Breast epithelium (tissue), 4 donors: ENCODE measurements at regions not wholly inside any gene's neighbourhood (a gene's known extent, or its start where the extent isn't known, plus 50 kb on each side); places are given as distances from the start of the nearest gene placed in this dataset.

Experiments
- DNase-seq, 2 donors: peaks; one replicate each; pipeline ENCODE4 v3.0.0-alpha.2; 2019; ENCODE audit warnings: low spot score in 2 of 2
- H3K27ac ChIP-seq, 2 donors: fragments of 200-600 bp; sonication (generic) in 1 of 2; one replicate each; pipeline ENCODE4 v1.5.1; 2016 to 2019; ENCODE audit warnings: mild to moderate bottlenecking in 1 of 2
- H3K27me3 ChIP-seq, 2 donors: fragments of 200-600 bp; sonication (generic) in 1 of 2; one replicate each; pipeline versions ENCODE4 v1.5.1 to v1.6.0; 2017 to 2019; ENCODE audit warnings: control low read depth in 1 of 2, mild to moderate bottlenecking in 1 of 2
- H3K36me3 ChIP-seq: fragments of 200-600 bp; one replicate; pipeline ENCODE4 v1.5.1; 2019
- H3K4me1 ChIP-seq, 2 donors: fragments of 200-600 bp; sonication (generic); one replicate each; pipeline ENCODE4 v1.5.1; 2016 to 2019; ENCODE audit warnings: control low read depth in 1 of 2
- H3K4me3 ChIP-seq, 3 donors: fragments of 200-600 bp; sonication (generic); 1 replicate in 2 of 3; 2 replicates in 1 of 3; pipeline ENCODE4 v1.5.1; 2016 to 2019; ENCODE audit warnings: mild to moderate bottlenecking in 3 of 3, moderate library complexity in 2 of 3
- H3K9me3 ChIP-seq, 2 donors: fragments of 200-600 bp; sonication (generic) in 1 of 2; one replicate each; pipeline ENCODE4 v1.5.1; 2016 to 2019; ENCODE audit warnings: control low read depth in 1 of 2
- CTCF ChIP-seq, 3 donors: fragments of 450-650 bp; IDR thresholded peaks; one replicate each; pipeline ENCODE4 v1.5.1; 2016 to 2017; ENCODE audit warnings: antibody characterized with exemption in 3 of 3, mild to moderate bottlenecking in 3 of 3, moderate library complexity in 3 of 3
- POLR2A ChIP-seq: fragments of 450-650 bp; IDR thresholded peaks from one replicate; pipeline ENCODE4 v1.6.1; 2016; ENCODE audit warnings: antibody characterized with exemption, mild to moderate bottlenecking, moderate library complexity
- POLR2AphosphoS5 ChIP-seq, 3 donors: sonication (generic); formaldehyde crosslinking; IDR thresholded peaks; one replicate each; pipeline ENCODE4 v1.6.1; 2017; ENCODE audit warnings: antibody characterized with exemption in 3 of 3
- intact Hi-C: fragments of 100-400 bp; cut with DNase I; formaldehyde crosslinking; loops from one replicate; pipeline ENCODE4 v1.15.1; 2023; ENCODE audit warnings: low total_unique reads

DNA sequence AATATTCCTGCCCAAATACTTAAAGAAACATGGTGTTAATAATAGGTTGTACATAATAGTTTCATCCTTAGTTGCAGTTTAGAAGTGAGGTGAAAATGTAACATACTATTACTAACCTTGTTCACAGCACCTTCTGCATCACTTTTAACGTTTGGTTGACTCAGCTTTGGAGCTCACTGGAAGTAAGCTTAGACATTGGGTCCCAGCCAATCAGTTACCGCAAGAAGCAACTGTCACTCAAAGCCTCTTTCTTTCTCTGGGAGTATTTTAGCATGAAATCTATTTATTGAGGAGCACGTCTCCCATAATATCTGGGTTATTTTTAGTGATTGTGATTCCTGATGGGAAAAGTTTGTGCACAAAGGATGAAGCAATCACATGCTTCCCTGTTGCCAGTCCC lies 472.6 kb downstream of the SNAPC1 start:
- no peaks in the 10 kb centered on the region for H3K36me3 ChIP-seq
- intact Hi-C loops = no loop called here
- no peak overlapping the region for H3K4me3 ChIP-seq
- DNase-seq = no peak
- H3K4me1 ChIP-seq = no peaks in the 10 kb centered on the region
- H3K9me3 ChIP-seq = peaks cover 21% of the 10 kb centered on the region in 2 donors
- no peaks in the 10 kb centered on the region for H3K27me3 ChIP-seq
- TF ChIP-seq CTCF (IDR thresholded peaks at IDR 0.05) (no peak), POLR2AphosphoS5 (IDR thresholded peaks at IDR 0.05) (no peak), POLR2A (no peak)
- H3K27ac ChIP-seq = no peak overlapping the region

DNA sequence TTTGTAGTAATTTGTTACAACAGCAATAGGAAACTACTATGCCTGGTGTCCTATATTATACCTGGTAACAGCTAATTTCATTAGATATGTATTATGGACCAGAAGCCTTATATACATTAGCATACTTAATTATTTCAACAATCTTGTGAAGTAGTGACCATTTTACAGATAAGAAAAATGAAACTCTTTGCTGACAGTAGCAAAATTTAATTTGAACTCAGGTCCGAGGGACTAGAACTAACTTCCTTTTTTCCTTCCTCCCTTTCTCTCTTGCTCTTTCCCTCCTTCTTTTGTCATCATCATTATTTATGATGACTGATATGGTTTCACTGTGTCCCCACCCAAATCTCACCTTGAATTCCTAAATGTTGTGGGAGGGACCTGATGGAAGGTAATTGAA lies 482.0 kb downstream of the SNAPC1 start:
- DNase-seq = no peak
- Histone ChIP-seq H3K36me3 (no peaks in the 10 kb centered on the region), H3K4me1 (no peaks in the 10 kb centered on the region), H3K9me3 (no peaks in the 10 kb centered on the region), H3K4me3 (no peak overlapping the region), H3K27ac (no peak overlapping the region), H3K27me3 (no peaks in the 10 kb centered on the region)
- TF ChIP-seq POLR2A (no peak), CTCF (IDR thresholded peaks at IDR 0.05) (no peak), POLR2AphosphoS5 (IDR thresholded peaks at IDR 0.05) (no peak)
- intact Hi-C loops = no loop called here

GRCh38 chr14:62247266-62247665 lies 485.0 kb downstream of the SNAPC1 start:
- H3K4me1 ChIP-seq = no peaks in the 10 kb centered on the region
- H3K4me3 ChIP-seq = no peak overlapping the region
- no peak overlapping the region for H3K27ac ChIP-seq
- intact Hi-C loops = no loop called here
- H3K9me3 ChIP-seq = no peaks in the 10 kb centered on the region
- H3K27me3 ChIP-seq = no peaks in the 10 kb centered on the region
- no peak for DNase-seq
- TF ChIP-seq POLR2AphosphoS5 (IDR thresholded peaks at IDR 0.05) = no peak
- no peak for TF ChIP-seq CTCF (IDR thresholded peaks at IDR 0.05)
- TF ChIP-seq POLR2A = no peak
- H3K36me3 ChIP-seq = no peaks in the 10 kb centered on the region

DNA sequence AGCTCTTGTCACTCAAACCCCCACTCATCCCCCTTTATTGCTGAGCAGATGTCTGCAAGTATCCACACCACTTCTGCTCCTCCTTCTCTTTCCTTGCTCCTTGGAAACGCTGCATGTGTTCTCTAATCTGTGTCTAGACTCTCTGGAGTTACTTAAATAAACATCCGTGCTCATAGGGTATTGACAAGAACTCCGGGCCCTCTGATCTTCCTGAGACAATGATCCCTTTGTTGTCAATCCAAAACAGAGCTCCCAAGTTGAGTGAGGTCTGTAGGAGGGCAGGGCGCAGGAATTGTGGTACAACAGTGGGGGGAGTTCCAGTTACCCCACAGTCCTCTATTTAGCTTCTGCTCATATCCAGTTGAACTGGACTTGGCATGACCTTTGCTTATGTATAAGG lies 489.0 kb downstream of the SNAPC1 start:
- DNase-seq = no peak
- no peaks in the 10 kb centered on the region for H3K9me3 ChIP-seq
- TF ChIP-seq POLR2A (no peak), CTCF (IDR thresholded peaks at IDR 0.05) (no peak), POLR2AphosphoS5 (IDR thresholded peaks at IDR 0.05) (no peak)
- H3K36me3 ChIP-seq = no peaks in the 10 kb centered on the region
- no peak overlapping the region for H3K4me3 ChIP-seq
- H3K27me3 ChIP-seq = no peaks in the 10 kb centered on the region
- no peaks in the 10 kb centered on the region for H3K4me1 ChIP-seq
- intact Hi-C loops = no loop called here
- no peak overlapping the region for H3K27ac ChIP-seq

GRCh38 chr14:62253171-62253570 lies 491.0 kb downstream of the SNAPC1 start:
- Histone ChIP-seq H3K4me1 (no peaks in the 10 kb centered on the region), H3K4me3 (no peak overlapping the region), H3K27me3 (no peaks in the 10 kb centered on the region), H3K9me3 (no peaks in the 10 kb centered on the region), H3K36me3 (no peaks in the 10 kb centered on the region), H3K27ac (no peak overlapping the region)
- intact Hi-C loops = no loop called here
- no peak for DNase-seq
- TF ChIP-seq POLR2AphosphoS5 (IDR thresholded peaks at IDR 0.05) (no peak), CTCF (IDR thresholded peaks at IDR 0.05) (no peak), POLR2A (no peak)
